ENCODE measurements at regions not wholly inside any gene's neighbourhood (a gene's known extent, or its start where the extent isn't known, plus 50 kb on each side); places are given as distances from the start of the nearest gene placed in this dataset.

DNA sequence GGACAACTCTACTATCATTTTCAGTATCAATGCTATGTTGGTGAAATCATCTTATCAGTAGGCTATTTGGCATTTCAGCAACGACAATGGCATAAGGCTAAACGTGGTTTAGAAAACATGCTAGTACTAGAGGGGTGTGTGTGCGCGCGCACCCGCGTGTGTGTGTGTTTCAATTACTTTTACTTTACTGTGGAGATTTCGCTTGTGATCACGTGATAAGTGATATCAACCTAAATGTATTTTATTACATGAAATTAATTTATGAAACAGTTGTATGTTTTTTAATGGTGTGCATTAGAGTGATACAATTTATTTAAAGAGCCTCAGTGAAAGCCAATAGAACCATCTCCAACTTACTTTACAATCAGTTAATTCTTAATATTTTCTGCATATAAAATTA, 587.9 kb upstream of the ITGA1 start:
- CTCF ChIA-PET: interaction anchor here (0.6 kb wide), 1 partner anchor 32 kb away, joined by 3 read pairs; no protein-coding TSS in a partner anchor

More for the DNA sequence above, 587.9 kb upstream of the ITGA1 start:
- Histone ChIP-seq H4K5ac (ENCODE audit: low read depth, low read length) (no peak overlapping the region), H3K9me1 (ENCODE audit: insufficient read depth, low read length) (no peaks in the 10 kb centered on the region), H2AK9ac (replicated peaks; ENCODE audit: low read depth, low read length, poor library complexity) (no peak overlapping the region), H3K23ac (ENCODE audit: low read depth, low read length) (no peak overlapping the region), H2BK20ac (ENCODE audit: low read depth, low read length) (no peak overlapping the region), H3K79me1 (ENCODE audit: low read depth in 1 of 2, low read length in 2 of 2) (no peaks in the 10 kb centered on the region), H2AK5ac (ENCODE audit: low read depth, low read length) (no peak overlapping the region), H4K91ac (ENCODE audit: insufficient read depth, low read depth, low read length) (no peak overlapping the region), H4K8ac (ENCODE audit: low read depth in 2 of 2, low read length in 2 of 2) (no peak overlapping the region), H3K27ac (ENCODE audit: insufficient read depth, low read length) (no peak overlapping the region), H2AFZ (replicated peaks; ENCODE audit: low read length, poor library complexity) (no peak overlapping the region), H3K9me3 (ENCODE audit: control insufficient read depth, insufficient read depth, low read length) (no peaks in the 10 kb centered on the region), H3K4me2 (ENCODE audit: low read depth, low read length) (no peak overlapping the region), H2BK15ac (ENCODE audit: low read depth, low read length) (no peak overlapping the region), H3K36me3 (ENCODE audit: control insufficient read depth, insufficient read depth, low read length) (no peaks in the 10 kb centered on the region), H3K9ac (ENCODE audit: low read depth, low read length) (no peak overlapping the region), H3K14ac (replicated peaks; ENCODE audit: low read depth, low read length) (no peak overlapping the region), H3K4ac (ENCODE audit: low read depth, low read length) (no peak overlapping the region), H3K27me3 (ENCODE audit: control insufficient read depth, insufficient read depth, low read length) (no peaks in the 10 kb centered on the region), H3K56ac (ENCODE audit: extremely low read depth, insufficient read depth, low read length) (no peak overlapping the region), H3K4me3 (ENCODE audit: insufficient read depth, low read depth, low read length) (no peak overlapping the region), H3K4me1 (ENCODE audit: control insufficient read depth, insufficient read depth, low read length) (no peaks in the 10 kb centered on the region), H3K18ac (ENCODE audit: low read depth, low read length) (no peak overlapping the region), H2BK5ac (ENCODE audit: low read depth, low read length, poor library complexity, severe bottlenecking) (no peak overlapping the region), H2BK120ac (ENCODE audit: low read depth, low read length) (no peak overlapping the region), H4K20me1 (ENCODE audit: insufficient read depth, low read length) (no peaks in the 10 kb centered on the region)
- in situ Hi-C loops (cut with MboI; ENCODE audit: low sequenced_read_pairs): no loop called here
- WGBS, 2 experiments (ENCODE audit: extremely low coverage in 2 of 2, insufficient read length in 1 of 2): no CpG with 5 or more reads among the region's 9 CpGs
- TF ChIP-seq, protein P1, sequence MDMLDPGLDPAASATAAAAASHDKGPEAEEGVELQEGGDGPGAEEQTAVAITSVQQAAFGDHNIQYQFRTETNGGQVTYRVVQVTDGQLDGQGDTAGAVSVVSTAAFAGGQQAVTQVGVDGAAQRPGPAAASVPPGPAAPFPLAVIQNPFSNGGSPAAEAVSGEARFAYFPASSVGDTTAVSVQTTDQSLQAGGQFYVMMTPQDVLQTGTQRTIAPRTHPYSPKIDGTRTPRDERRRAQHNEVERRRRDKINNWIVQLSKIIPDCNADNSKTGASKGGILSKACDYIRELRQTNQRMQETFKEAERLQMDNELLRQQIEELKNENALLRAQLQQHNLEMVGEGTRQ (IDR thresholded peaks at IDR 0.05; ENCODE audit: low read depth, low read length): no peak
- TF ChIP-seq RCOR1 (IDR thresholded peaks at IDR 0.05; ENCODE audit: insufficient replicate concordance, low read length) (no peak), SMC3 (IDR thresholded peaks at IDR 0.05; ENCODE audit: low read depth, low read length) (no peak), MAFK (IDR thresholded peaks at IDR 0.05; ENCODE audit: low read depth, low read length) (no peak)
- TF ChIP-seq, protein P2, sequence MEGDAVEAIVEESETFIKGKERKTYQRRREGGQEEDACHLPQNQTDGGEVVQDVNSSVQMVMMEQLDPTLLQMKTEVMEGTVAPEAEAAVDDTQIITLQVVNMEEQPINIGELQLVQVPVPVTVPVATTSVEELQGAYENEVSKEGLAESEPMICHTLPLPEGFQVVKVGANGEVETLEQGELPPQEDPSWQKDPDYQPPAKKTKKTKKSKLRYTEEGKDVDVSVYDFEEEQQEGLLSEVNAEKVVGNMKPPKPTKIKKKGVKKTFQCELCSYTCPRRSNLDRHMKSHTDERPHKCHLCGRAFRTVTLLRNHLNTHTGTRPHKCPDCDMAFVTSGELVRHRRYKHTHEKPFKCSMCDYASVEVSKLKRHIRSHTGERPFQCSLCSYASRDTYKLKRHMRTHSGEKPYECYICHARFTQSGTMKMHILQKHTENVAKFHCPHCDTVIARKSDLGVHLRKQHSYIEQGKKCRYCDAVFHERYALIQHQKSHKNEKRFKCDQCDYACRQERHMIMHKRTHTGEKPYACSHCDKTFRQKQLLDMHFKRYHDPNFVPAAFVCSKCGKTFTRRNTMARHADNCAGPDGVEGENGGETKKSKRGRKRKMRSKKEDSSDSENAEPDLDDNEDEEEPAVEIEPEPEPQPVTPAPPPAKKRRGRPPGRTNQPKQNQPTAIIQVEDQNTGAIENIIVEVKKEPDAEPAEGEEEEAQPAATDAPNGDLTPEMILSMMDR (conservative IDR thresholded peaks at IDR 0.05; ENCODE audit: low read depth, low read length): no peak
- no peak for DNase-seq
- intact Hi-C loops (cut with micrococcal nuclease): no loop called here
- no TSS peak for BruUV-seq (replicated peaks)
- no peak for ATAC-seq (ENCODE audit: low read depth)
- dilution Hi-C loops (cut with HindIII; ENCODE audit: low sequenced_read_pairs, unreplicated experiment): no loop called here
- POLR2A ChIA-PET (ENCODE audit: unreplicated experiment): no interaction called here

All from IMR-90 (cell line).